HCEC 1CT (cell line): ENCODE measurements at regions not wholly inside any gene's neighbourhood (a gene's known extent, or its start where the extent isn't known, plus 50 kb on each side); places are given as distances from the start of the nearest gene placed in this dataset.

Experiments used
- DNase-seq: peaks from one replicate; pipeline ENCODE4 v3.0.0-alpha.2; 2017

DNA sequence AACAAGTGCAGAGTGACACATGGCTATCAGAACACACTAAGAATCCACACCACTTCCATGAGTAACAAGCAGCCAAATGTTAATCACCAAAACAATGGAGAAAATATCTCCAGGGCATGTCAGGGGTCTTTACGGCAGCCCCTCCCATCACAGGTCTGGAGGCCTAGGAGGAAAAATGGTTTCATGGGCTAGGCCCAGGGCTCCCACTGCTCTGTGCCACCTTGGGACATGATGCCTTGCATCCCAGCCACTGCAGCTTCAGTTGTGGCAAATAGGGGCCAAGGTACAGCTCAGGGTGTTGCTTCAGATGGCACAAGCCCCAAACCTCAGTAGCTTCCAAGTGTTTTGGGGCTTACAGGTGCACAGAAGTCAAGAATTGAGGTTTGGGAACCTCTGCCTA, 66.6 kb downstream of the NEURL3 start:
- no peak for DNase-seq

- DNase-seq, result no peak
These were observed 67.6 kb downstream of the NEURL3 start for GRCh38 chr2:96437512-96437911.

GRCh38 chr2:96436961-96437360, 68.2 kb downstream of the NEURL3 start:
- no peak for DNase-seq

GRCh38 chr2:96436416-96436815, 68.7 kb downstream of the NEURL3 start:
- DNase-seq, result no peak

DNA sequence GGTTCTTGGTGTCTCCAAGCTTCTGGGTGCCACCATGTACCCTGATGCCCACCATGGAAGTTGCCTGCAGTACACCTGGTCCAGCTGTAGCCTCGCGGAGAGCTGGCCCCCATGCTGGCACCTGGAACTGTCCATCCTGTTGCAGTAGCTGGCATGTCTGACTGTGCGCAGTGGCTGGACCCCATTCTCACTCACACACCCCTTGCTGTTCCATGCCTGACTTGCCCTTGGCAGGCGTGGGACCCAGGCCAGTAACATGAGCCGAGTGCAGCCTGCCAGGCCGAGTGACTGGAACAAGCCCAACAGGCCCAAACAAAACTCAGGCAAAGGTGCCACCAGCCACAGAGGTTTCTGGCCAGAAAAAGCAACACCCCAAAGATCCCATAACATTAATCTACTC, 73.8 kb downstream of the NEURL3 start:
- DNase-seq, result no peak

GRCh38 chr2:96430394-96430988, 74.7 kb downstream of the NEURL3 start:
- DNase-seq, result no peak

DNA sequence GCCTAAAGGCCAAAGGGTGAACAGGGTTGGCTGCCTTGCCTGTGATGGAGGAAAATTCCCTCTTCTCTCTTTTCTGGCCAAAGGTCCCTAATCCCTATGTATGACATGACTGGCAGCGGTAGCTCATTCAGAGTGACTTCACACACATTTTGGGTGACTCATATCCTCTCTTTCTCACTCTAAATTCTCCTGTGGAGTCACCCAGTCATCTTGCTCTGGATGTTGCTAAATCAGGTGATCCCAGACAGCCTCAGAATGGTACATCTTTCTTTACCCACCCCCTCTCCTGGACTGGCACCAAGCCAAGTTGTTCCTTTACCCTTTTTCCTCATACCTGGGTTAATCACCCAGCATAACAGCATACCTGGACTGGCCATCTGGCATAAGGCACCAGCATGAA, 77.2 kb downstream of the NEURL3 start:
- DNase-seq, result peak; percentile 92

- DNase-seq, result no peak
These were observed 78.0 kb downstream of the NEURL3 start for GRCh38 chr2:96427169-96427568.

DNA sequence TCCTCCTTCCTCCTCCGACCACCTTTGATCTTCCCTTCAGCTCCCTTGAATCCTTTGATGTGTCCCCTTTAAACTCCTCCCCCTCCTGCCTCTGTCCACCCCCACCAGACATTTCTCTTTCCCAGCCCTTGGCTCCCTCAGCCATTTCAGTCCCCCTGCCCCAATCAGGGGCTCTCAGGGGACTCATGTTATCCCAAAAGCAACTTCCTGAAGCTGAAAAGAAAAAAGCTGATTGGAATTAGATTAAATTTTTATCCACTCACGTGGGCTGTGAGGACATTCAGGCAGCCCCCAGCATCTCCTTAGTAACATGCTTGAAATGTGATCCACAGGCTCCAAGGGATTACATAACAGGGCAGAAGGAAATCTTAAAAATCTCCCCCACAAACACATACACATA, 81.3 kb downstream of the NEURL3 start:
- DNase-seq, result peak; percentile 45
